Esophagus squamous epithelium (tissue), 4 donors: ENCODE measurements at regions not wholly inside any gene's neighbourhood (a gene's known extent, or its start where the extent isn't known, plus 50 kb on each side); places are given as distances from the start of the nearest gene placed in this dataset.

Source experiments
- POLR2A ChIP-seq, 4 donors: fragments of 450-650 bp; IDR thresholded peaks; one replicate each; pipeline ENCODE4 v1.6.1; 2017; ENCODE audit warnings: antibody characterized with exemption in 4 of 4, mild to moderate bottlenecking in 4 of 4, moderate library complexity in 3 of 4
- TF ChIP-seq, protein P1 (sequence below), 6 experiments: fragments of 450-650 bp in 4 of 6; fragments of 200-600 bp in 2 of 6; sonication (generic) in 2 of 6; IDR thresholded peaks; one replicate each; pipeline ENCODE4 v1.5.1; 2016 to 2019; ENCODE audit warnings: antibody characterized with exemption in 6 of 6, mild to moderate bottlenecking in 4 of 6, moderate library complexity in 4 of 6

DNA sequence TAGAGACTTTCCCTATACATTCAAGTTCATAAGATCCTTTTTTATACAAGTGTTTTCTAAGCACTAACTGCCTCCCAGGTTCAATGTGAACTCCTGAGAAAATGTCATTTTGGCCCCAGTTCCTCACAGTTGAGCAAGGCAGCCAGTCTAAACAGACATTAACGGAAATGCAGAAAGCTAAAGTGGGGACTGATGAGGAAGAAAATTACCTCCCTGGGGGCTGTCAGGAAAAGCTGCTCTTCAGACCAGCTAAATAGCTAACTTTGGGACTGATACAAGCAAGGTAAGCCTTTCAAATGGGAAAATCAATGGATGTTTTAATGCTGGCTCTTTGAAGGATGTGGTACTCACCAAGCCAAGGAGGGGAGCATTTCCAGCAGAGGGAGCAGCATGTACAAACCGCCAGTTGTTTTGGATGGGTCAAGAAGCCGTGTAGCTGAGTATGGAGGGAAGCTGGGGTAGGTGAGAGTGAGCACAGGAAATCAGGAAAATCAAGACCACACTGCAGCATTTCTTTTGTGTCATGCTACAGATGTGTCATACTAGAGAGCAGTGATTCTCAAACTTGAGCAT lies 180.8 kb upstream of the CHD6 start:
- TF ChIP-seq, protein P1, sequence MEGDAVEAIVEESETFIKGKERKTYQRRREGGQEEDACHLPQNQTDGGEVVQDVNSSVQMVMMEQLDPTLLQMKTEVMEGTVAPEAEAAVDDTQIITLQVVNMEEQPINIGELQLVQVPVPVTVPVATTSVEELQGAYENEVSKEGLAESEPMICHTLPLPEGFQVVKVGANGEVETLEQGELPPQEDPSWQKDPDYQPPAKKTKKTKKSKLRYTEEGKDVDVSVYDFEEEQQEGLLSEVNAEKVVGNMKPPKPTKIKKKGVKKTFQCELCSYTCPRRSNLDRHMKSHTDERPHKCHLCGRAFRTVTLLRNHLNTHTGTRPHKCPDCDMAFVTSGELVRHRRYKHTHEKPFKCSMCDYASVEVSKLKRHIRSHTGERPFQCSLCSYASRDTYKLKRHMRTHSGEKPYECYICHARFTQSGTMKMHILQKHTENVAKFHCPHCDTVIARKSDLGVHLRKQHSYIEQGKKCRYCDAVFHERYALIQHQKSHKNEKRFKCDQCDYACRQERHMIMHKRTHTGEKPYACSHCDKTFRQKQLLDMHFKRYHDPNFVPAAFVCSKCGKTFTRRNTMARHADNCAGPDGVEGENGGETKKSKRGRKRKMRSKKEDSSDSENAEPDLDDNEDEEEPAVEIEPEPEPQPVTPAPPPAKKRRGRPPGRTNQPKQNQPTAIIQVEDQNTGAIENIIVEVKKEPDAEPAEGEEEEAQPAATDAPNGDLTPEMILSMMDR (IDR thresholded peaks at IDR 0.05): no peak
- TF ChIP-seq POLR2A (IDR thresholded peaks at IDR 0.05): no peak
